ENCODE measurements at regions not wholly inside any gene's neighbourhood (a gene's known extent, or its start where the extent isn't known, plus 50 kb on each side); places are given as distances from the start of the nearest gene placed in this dataset.

DNA sequence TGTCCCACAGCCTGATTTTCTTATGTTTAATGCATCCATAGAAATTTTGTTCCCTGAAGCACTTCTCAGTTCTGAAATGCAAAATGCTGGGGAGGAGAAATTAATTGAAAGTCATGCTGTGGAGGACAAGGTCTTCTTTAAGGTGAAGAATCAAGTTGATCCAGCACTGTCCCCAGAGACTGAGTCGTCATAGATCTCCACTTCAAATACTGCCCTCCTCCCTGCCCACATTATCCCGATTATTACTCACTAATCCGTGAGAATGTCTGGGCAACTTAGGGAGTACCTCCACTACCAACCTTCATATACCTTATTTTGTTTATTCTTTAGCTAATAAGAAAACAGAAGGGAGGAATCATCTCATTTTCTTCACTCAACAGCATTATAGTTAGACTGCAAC is 70.0 kb upstream of the FMN2 start:
- H3K4me3 ChIP-seq, result no peak overlapping the region
- TF ChIP-seq EP300 (IDR thresholded peaks at IDR 0.05) (no peak), POLR2AphosphoS5 (IDR thresholded peaks at IDR 0.05) (no peak), POLR2A (IDR thresholded peaks at IDR 0.05) (no peak)
- TF ChIP-seq, protein P1, sequence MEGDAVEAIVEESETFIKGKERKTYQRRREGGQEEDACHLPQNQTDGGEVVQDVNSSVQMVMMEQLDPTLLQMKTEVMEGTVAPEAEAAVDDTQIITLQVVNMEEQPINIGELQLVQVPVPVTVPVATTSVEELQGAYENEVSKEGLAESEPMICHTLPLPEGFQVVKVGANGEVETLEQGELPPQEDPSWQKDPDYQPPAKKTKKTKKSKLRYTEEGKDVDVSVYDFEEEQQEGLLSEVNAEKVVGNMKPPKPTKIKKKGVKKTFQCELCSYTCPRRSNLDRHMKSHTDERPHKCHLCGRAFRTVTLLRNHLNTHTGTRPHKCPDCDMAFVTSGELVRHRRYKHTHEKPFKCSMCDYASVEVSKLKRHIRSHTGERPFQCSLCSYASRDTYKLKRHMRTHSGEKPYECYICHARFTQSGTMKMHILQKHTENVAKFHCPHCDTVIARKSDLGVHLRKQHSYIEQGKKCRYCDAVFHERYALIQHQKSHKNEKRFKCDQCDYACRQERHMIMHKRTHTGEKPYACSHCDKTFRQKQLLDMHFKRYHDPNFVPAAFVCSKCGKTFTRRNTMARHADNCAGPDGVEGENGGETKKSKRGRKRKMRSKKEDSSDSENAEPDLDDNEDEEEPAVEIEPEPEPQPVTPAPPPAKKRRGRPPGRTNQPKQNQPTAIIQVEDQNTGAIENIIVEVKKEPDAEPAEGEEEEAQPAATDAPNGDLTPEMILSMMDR (IDR thresholded peaks at IDR 0.05), result no peak
- 78% methylated on average over 3 of the region's 3 CpGs for WGBS
- H3K27ac ChIP-seq, result no peak overlapping the region
- H3K4me1 ChIP-seq, result no peaks in the 10 kb centered on the region
- no peaks in the 10 kb centered on the region for H3K27me3 ChIP-seq
- peaks cover 23% of the 10 kb centered on the region for H3K9me3 ChIP-seq
- no peak for DNase-seq (ENCODE audit: low spot score in 2 of 2)
- no peaks in the 10 kb centered on the region for H3K36me3 ChIP-seq

GRCh38 chr1:240027059-240027462 is 64.6 kb upstream of the FMN2 start:
- Histone ChIP-seq H3K4me1 (no peaks in the 10 kb centered on the region), H3K36me3 (no peaks in the 10 kb centered on the region), H3K27ac (no peak overlapping the region), H3K9me3 (no peaks in the 10 kb centered on the region), H3K27me3 (no peaks in the 10 kb centered on the region), H3K4me3 (no peak overlapping the region)
- no peak for DNase-seq (ENCODE audit: low spot score in 2 of 2)
- TF ChIP-seq, protein P1 (IDR thresholded peaks at IDR 0.05), result peak; percentile 20 to 65
- TF ChIP-seq POLR2AphosphoS5 (IDR thresholded peaks at IDR 0.05) (no peak), EP300 (IDR thresholded peaks at IDR 0.05) (no peak)
- 7% methylated on average over 5 of the region's 5 CpGs for WGBS

DNA sequence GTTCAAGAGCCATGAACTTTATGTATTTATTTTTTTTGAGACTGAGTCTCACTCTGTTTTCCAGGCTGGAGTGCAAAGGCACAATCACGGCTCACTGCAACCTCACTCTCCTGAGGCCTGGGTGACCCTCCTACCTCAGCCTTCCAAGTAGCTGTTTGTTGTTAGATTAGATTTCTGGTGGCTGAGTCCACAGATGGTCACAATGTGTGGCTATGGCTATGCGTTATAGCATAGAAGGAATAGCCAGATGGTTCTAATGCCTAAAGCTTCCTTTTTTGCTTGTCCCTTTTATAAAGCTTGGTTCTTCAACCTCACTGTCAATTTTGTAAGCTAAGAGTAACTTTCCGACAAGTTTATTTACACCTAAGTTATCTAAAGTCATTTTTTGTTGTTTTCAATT is 62.3 kb upstream of the FMN2 start:
- H3K27me3 ChIP-seq, result no peaks in the 10 kb centered on the region
- no peaks in the 10 kb centered on the region for H3K4me1 ChIP-seq
- 74% methylated on average over 3 of the region's 3 CpGs for WGBS
- H3K36me3 ChIP-seq, result no peaks in the 10 kb centered on the region
- TF ChIP-seq POLR2A (IDR thresholded peaks at IDR 0.05), result no peak
- TF ChIP-seq, protein P1 (IDR thresholded peaks at IDR 0.05), result no peak
- TF ChIP-seq EP300 (IDR thresholded peaks at IDR 0.05), result no peak
- TF ChIP-seq POLR2AphosphoS5 (IDR thresholded peaks at IDR 0.05), result no peak
- DNase-seq (ENCODE audit: low spot score in 2 of 2), result no peak
- H3K4me3 ChIP-seq, result no peak overlapping the region
- H3K9me3 ChIP-seq, result no peaks in the 10 kb centered on the region
- no peak overlapping the region for H3K27ac ChIP-seq

DNA sequence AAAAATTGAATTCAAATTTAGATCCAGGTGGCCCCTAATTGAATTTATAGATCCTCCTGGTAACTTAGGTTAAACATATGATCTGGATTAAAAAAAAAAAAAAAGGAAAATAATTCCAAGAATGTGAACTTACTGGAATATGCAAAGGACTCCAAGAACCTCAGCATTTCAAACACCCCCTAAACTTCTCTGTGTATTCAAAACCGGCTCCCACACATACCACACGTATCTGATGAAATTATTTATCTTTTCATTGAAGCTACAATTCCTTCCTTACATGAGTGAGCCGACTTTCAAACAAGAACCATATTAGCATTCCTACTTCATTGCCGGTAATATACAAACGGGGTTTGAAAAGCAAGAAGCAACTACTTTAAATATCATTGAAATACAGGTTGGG is 61.4 kb upstream of the FMN2 start:
- Histone ChIP-seq H3K36me3 (no peaks in the 10 kb centered on the region), H3K9me3 (no peaks in the 10 kb centered on the region), H3K4me1 (no peaks in the 10 kb centered on the region), H3K27ac (no peak overlapping the region), H3K4me3 (no peak overlapping the region), H3K27me3 (no peaks in the 10 kb centered on the region)
- no peak for DNase-seq (ENCODE audit: low spot score in 2 of 2)
- TF ChIP-seq, protein P1 (IDR thresholded peaks at IDR 0.05), result no peak
- TF ChIP-seq POLR2A (IDR thresholded peaks at IDR 0.05) (no peak), POLR2AphosphoS5 (IDR thresholded peaks at IDR 0.05) (no peak), EP300 (IDR thresholded peaks at IDR 0.05) (no peak)
- WGBS, result 40% methylated on average over 5 of the region's 5 CpGs

GRCh38 chr1:240031009-240031408 is 60.7 kb upstream of the FMN2 start:
- no peak overlapping the region for H3K4me3 ChIP-seq
- no peak for DNase-seq (ENCODE audit: low spot score in 2 of 2)
- no peaks in the 10 kb centered on the region for H3K27me3 ChIP-seq
- no peaks in the 10 kb centered on the region for H3K36me3 ChIP-seq
- no peaks in the 10 kb centered on the region for H3K9me3 ChIP-seq
- H3K27ac ChIP-seq, result no peak overlapping the region
- H3K4me1 ChIP-seq, result no peaks in the 10 kb centered on the region
- 64% methylated on average over 5 of the region's 5 CpGs for WGBS
- TF ChIP-seq POLR2AphosphoS5 (IDR thresholded peaks at IDR 0.05), result no peak

- WGBS, result 73% methylated on average over 3 of the region's 3 CpGs
- Histone ChIP-seq H3K4me3 (no peak overlapping the region), H3K27me3 (no peaks in the 10 kb centered on the region), H3K27ac (no peak overlapping the region), H3K36me3 (no peaks in the 10 kb centered on the region), H3K9me3 (no peaks in the 10 kb centered on the region), H3K4me1 (no peaks in the 10 kb centered on the region)
- DNase-seq (ENCODE audit: low spot score in 2 of 2), result no peak
- no peak for TF ChIP-seq EP300 (IDR thresholded peaks at IDR 0.05)
- TF ChIP-seq, protein P1 (IDR thresholded peaks at IDR 0.05), result no peak
- no peak for TF ChIP-seq POLR2A (IDR thresholded peaks at IDR 0.05)
- TF ChIP-seq POLR2AphosphoS5 (IDR thresholded peaks at IDR 0.05), result no peak
Observed at GRCh38 chr1:240031414-240031813, 60.3 kb upstream of the FMN2 start.

Measured in suprapubic skin (tissue), 4 donors.